Mesenchymal stem cell (in vitro differentiated cells and primary cell): ENCODE measurements at regions not wholly inside any gene's neighbourhood (a gene's known extent, or its start where the extent isn't known, plus 50 kb on each side); places are given as distances from the start of the nearest gene placed in this dataset.

ENCODE experiments used
- DNase-seq: peaks from one replicate; pipeline ENCODE4 v3.0.0-alpha.2; 2013
- H2AFZ ChIP-seq: one replicate; pipeline ENCODE4 v1.6.1; 2013; ENCODE audit warnings: low read depth, mild to moderate bottlenecking, control low read depth, inconsistent platforms, low read length, moderate library complexity
- H2AK5ac ChIP-seq: 2 replicates; pipeline ENCODE4 v1.6.1; 2013; ENCODE audit warnings: low read length, moderate library complexity, mild to moderate bottlenecking, inconsistent platforms; ENCODE audit not compliant: severe bottlenecking
- H2BK120ac ChIP-seq: one replicate; pipeline ENCODE4 v1.6.1; 2013; ENCODE audit warnings: low read depth, mild to moderate bottlenecking, inconsistent platforms, low read length, moderate library complexity
- H2BK12ac ChIP-seq, 2 experiments: one replicate each; pipeline ENCODE4 v1.6.1; 2013; ENCODE audit warnings: inconsistent platforms in 2 of 2, low read length in 2 of 2, mild to moderate bottlenecking in 2 of 2, moderate library complexity in 2 of 2, control low read depth in 1 of 2
- H2BK15ac ChIP-seq: one replicate; pipeline ENCODE4 v1.6.1; 2013; ENCODE audit warnings: mild to moderate bottlenecking, low read depth, inconsistent platforms; ENCODE audit not compliant: poor library complexity, severe bottlenecking
- H2BK5ac ChIP-seq: 2 replicates; pipeline ENCODE4 v1.6.1; 2013; ENCODE audit warnings: low read depth, mild to moderate bottlenecking, low read length, control low read depth, inconsistent platforms; ENCODE audit not compliant: poor library complexity, severe bottlenecking
- H3K14ac ChIP-seq, 2 experiments: one replicate each; pipeline ENCODE4 v1.6.1; 2013; ENCODE audit warnings: inconsistent platforms in 2 of 2, low read length in 2 of 2, control low read depth in 1 of 2, mild to moderate bottlenecking in 1 of 2, moderate library complexity in 1 of 2
- H3K18ac ChIP-seq, 2 experiments: one replicate each; pipeline ENCODE4 v1.6.1; 2013; ENCODE audit warnings: inconsistent platforms in 2 of 2, low read length in 2 of 2, control low read depth in 1 of 2, low read depth in 1 of 2, mild to moderate bottlenecking in 1 of 2
- H3K23ac ChIP-seq, 2 experiments: one replicate each; pipeline ENCODE4 v1.6.1; 2013; ENCODE audit warnings: inconsistent platforms in 2 of 2, low read length in 2 of 2, mild to moderate bottlenecking in 2 of 2, moderate library complexity in 2 of 2, control low read depth in 1 of 2
- H3K27ac ChIP-seq: 2 replicates; pipeline ENCODE4 v1.5.1; 2013; ENCODE audit warnings: mild to moderate bottlenecking, moderate library complexity, low read length, control low read depth, inconsistent platforms; ENCODE audit not compliant: poor library complexity, severe bottlenecking
- H3K27me3 ChIP-seq, 2 experiments: 2 replicates each; pipeline versions ENCODE4 v1.6.1 to v1.7.0; 2013; ENCODE audit warnings: low read length in 2 of 2, mild to moderate bottlenecking in 2 of 2, moderate library complexity in 2 of 2, control low read depth in 1 of 2, inconsistent platforms in 1 of 2; ENCODE audit not compliant: control insufficient read depth in 1 of 2, insufficient read depth in 1 of 2
- H3K36me3 ChIP-seq, 2 experiments: 2 replicates each; pipeline versions ENCODE4 v1.6.1 to v1.7.0; 2013; ENCODE audit warnings: low read length in 2 of 2, control low read depth in 1 of 2, inconsistent platforms in 1 of 2, low read depth in 1 of 2, mild to moderate bottlenecking in 1 of 2; ENCODE audit not compliant: insufficient read depth in 2 of 2, control insufficient read depth in 1 of 2
- H3K4ac ChIP-seq, 2 experiments: one replicate each; pipeline ENCODE4 v1.6.1; 2013; ENCODE audit warnings: inconsistent platforms in 2 of 2, low read length in 2 of 2, mild to moderate bottlenecking in 2 of 2, moderate library complexity in 2 of 2, control low read depth in 1 of 2, low read depth in 1 of 2
- H3K4me1 ChIP-seq: 2 replicates; pipeline ENCODE4 v1.6.1; 2013; ENCODE audit warnings: low read depth, low read length, control low read depth; ENCODE audit not compliant: control insufficient read depth, insufficient read depth
- H3K4me2 ChIP-seq: 2 replicates; pipeline ENCODE4 v1.6.1; 2013; ENCODE audit warnings: low read length, mild to moderate bottlenecking, inconsistent platforms; ENCODE audit not compliant: poor library complexity, severe bottlenecking
- H3K4me3 ChIP-seq, 2 experiments: 2 replicates each; pipeline versions ENCODE4 v1.5.1 to v1.7.0; 2013; ENCODE audit warnings: low read length in 2 of 2, mild to moderate bottlenecking in 2 of 2, control low read depth in 1 of 2, low read depth in 1 of 2; ENCODE audit not compliant: insufficient read depth in 1 of 2
- H3K79me1 ChIP-seq: replicated peaks from 2 replicates; pipeline ENCODE4 v1.6.1; 2013; ENCODE audit warnings: mild to moderate bottlenecking, control low read depth, low read length, inconsistent platforms; ENCODE audit not compliant: poor library complexity, severe bottlenecking
- H3K9ac ChIP-seq: 2 replicates; pipeline ENCODE4 v1.7.0; 2013; ENCODE audit warnings: mild to moderate bottlenecking, low read length, moderate library complexity
- H3K9me3 ChIP-seq: 2 replicates; pipeline ENCODE4 v1.7.0; 2013; ENCODE audit warnings: mild to moderate bottlenecking, low read length; ENCODE audit not compliant: control insufficient read depth
- H4K8ac ChIP-seq: one replicate; pipeline ENCODE4 v1.6.1; 2013; ENCODE audit warnings: inconsistent platforms, mild to moderate bottlenecking, low read length, moderate library complexity
- H4K91ac ChIP-seq: one replicate; pipeline ENCODE4 v1.6.1; 2013; ENCODE audit warnings: mild to moderate bottlenecking, low read length, inconsistent platforms
- WGBS: methylation state at CpG from one replicate; pipeline ENCODE4 v1.1.7; 2013; ENCODE audit warnings: mixed read lengths; 5-methylcytosine and 5-hydroxymethylcytosine counted together

- H3K18ac ChIP-seq: no peak overlapping the region
- H3K36me3 ChIP-seq: no peaks in the 10 kb centered on the region
- no peak overlapping the region for H3K23ac ChIP-seq
- H3K4me3 ChIP-seq: no peak overlapping the region
- no peaks in the 10 kb centered on the region for H3K79me1 ChIP-seq
- H2BK120ac ChIP-seq: no peak overlapping the region
- H2BK15ac ChIP-seq: no peak overlapping the region
- no peak overlapping the region for H3K4ac ChIP-seq
- H3K27me3 ChIP-seq: no peaks in the 10 kb centered on the region
- H2BK5ac ChIP-seq: no peak overlapping the region
- H3K4me1 ChIP-seq: peaks cover 6% of the 10 kb centered on the region
- H3K4me2 ChIP-seq: no peak overlapping the region
- H2AK5ac ChIP-seq: no peak overlapping the region
- no peak overlapping the region for H2BK12ac ChIP-seq
- no peak for DNase-seq
- no peak overlapping the region for H3K14ac ChIP-seq
- H3K9ac ChIP-seq: no peak overlapping the region
- H3K27ac ChIP-seq: no peak overlapping the region
- H4K91ac ChIP-seq: no peak overlapping the region
- WGBS: 95% methylated on average over 4 of the region's 6 CpGs
- no peak overlapping the region for H4K8ac ChIP-seq
- peaks cover 10% of the 10 kb centered on the region for H3K9me3 ChIP-seq
- no peak overlapping the region for H2AFZ ChIP-seq
Observed at GRCh38 chr4:54509057-54509456, 148.7 kb upstream of the KIT start.

DNA sequence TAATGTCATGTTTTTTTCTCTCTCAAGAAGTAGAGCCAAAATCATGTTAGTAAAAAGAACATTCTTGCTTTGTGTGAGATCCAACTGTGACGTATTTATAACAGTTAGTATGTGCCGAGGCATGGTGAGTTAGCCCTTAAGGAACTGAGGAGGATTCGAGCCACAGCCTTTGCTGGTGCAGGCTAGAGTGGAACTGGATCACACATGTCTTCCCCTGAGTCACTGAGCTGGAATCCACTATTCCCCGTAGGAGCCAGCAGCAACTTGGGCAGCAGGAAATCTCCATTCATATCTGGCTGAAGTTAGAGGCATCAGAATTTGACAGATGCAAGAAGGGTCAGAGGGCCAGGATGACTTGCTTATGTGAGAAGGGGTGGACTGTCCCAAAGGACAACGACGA, 144.6 kb upstream of the KIT start:
- peak overlapping the region; percentile 75 for H3K9ac ChIP-seq
- no peaks in the 10 kb centered on the region for H3K9me3 ChIP-seq
- peak; percentile 84 for DNase-seq

GRCh38 chr4:54513741-54514140, 144.0 kb upstream of the KIT start:
- peak overlapping the region; percentile 36 for H3K9ac ChIP-seq
- H3K4ac ChIP-seq: peak overlapping the region in 1 of 2 experiments; percentile 17
- H4K8ac ChIP-seq: no peak overlapping the region
- DNase-seq: no peak
- no peak overlapping the region for H2BK120ac ChIP-seq
- no peaks in the 10 kb centered on the region for H3K9me3 ChIP-seq
- no peaks in the 10 kb centered on the region for H3K79me1 ChIP-seq
- peak overlapping the region in 1 of 2 experiments; percentile 17 for H3K4me3 ChIP-seq
- peak overlapping the region in 1 of 2 experiments; percentile 63 for H2BK12ac ChIP-seq
- no peak overlapping the region for H2BK15ac ChIP-seq
- H3K14ac ChIP-seq: no peak overlapping the region
- no peak overlapping the region for H3K23ac ChIP-seq
- no peak overlapping the region for H3K4me2 ChIP-seq
- no peak overlapping the region for H4K91ac ChIP-seq
- peak overlapping the region; percentile 56 for H2AFZ ChIP-seq
- H3K4me1 ChIP-seq: peaks cover 6% of the 10 kb centered on the region
- H3K27ac ChIP-seq: no peak overlapping the region
- H3K36me3 ChIP-seq: no peaks in the 10 kb centered on the region
- H2AK5ac ChIP-seq: peak overlapping the region; percentile 4
- peak overlapping the region in 1 of 2 experiments; percentile 56 for H3K18ac ChIP-seq
- no peaks in the 10 kb centered on the region for H3K27me3 ChIP-seq
- H2BK5ac ChIP-seq: no peak overlapping the region

More for the DNA sequence above, 144.6 kb upstream of the KIT start:
- H4K8ac ChIP-seq: no peak overlapping the region
- no peaks in the 10 kb centered on the region for H3K36me3 ChIP-seq
- H3K14ac ChIP-seq: no peak overlapping the region
- no peak overlapping the region for H3K4me2 ChIP-seq
- H2BK12ac ChIP-seq: no peak overlapping the region
- peaks cover 6% of the 10 kb centered on the region for H3K4me1 ChIP-seq
- no peak overlapping the region for H2BK15ac ChIP-seq
- H2AFZ ChIP-seq: peak overlapping the region; percentile 56
- H3K79me1 ChIP-seq: no peaks in the 10 kb centered on the region
- H3K27ac ChIP-seq: no peak overlapping the region
- H3K4me3 ChIP-seq: peak overlapping the region in 1 of 2 experiments; percentile 17
- no peak overlapping the region for H4K91ac ChIP-seq
- 1% methylated on average over 6 of the region's 6 CpGs for WGBS
- H2BK5ac ChIP-seq: no peak overlapping the region
- no peaks in the 10 kb centered on the region for H3K27me3 ChIP-seq
- H3K23ac ChIP-seq: no peak overlapping the region
- peak overlapping the region in 1 of 2 experiments; percentile 56 for H3K18ac ChIP-seq
- no peak overlapping the region for H2BK120ac ChIP-seq
- H2AK5ac ChIP-seq: no peak overlapping the region
- no peak overlapping the region for H3K4ac ChIP-seq

DNA sequence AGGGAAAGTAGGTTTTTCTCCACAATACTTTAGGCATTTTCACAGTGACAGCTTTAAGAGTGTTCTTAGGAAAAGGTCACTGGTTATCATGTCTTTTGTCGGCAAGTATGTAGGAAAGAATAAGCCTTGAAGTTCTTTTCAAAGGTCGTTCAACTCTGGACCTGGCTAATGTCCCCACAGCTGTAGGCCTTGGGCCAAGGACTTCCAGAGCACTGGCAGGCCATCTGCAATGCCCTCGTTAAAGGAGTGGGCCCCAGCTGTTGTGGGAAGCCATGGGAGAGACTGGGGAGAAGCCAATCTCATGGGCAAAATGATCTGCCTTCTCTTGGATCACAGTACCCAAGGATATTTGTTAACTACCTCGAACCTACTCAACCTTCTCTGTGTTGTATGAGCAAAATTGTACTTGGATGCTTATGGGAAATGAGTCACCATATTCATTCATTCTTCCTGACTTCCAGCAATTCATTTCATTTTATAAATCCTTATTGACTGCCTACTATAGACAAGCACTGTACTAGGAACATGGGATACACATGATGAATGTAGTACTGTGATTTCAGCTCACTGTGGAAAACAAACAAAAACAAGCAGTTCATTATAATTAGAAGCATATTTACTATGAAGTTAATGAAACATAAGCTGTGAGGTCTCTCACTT, 141.1 kb upstream of the KIT start:
- H3K4me3 ChIP-seq: no peak overlapping the region
- H2BK12ac ChIP-seq: no peak overlapping the region
- no peaks in the 10 kb centered on the region for H3K9me3 ChIP-seq
- H3K4ac ChIP-seq: no peak overlapping the region
- no peak overlapping the region for H3K23ac ChIP-seq
- no peaks in the 10 kb centered on the region for H3K36me3 ChIP-seq
- H3K27me3 ChIP-seq: no peaks in the 10 kb centered on the region
- no peak overlapping the region for H2BK120ac ChIP-seq
- no peak overlapping the region for H4K91ac ChIP-seq
- H3K9ac ChIP-seq: no peak overlapping the region
- no peak overlapping the region for H2BK5ac ChIP-seq
- WGBS: 45% methylated on average over 3 of the region's 4 CpGs
- no peak overlapping the region for H3K18ac ChIP-seq
- H2BK15ac ChIP-seq: no peak overlapping the region
- H2AFZ ChIP-seq: no peak overlapping the region
- H3K4me1 ChIP-seq: peaks cover 6% of the 10 kb centered on the region
- no peaks in the 10 kb centered on the region for H3K79me1 ChIP-seq
- no peak overlapping the region for H3K27ac ChIP-seq
- H4K8ac ChIP-seq: no peak overlapping the region
- DNase-seq: no peak
- H3K14ac ChIP-seq: no peak overlapping the region
- H2AK5ac ChIP-seq: no peak overlapping the region
- H3K4me2 ChIP-seq: no peak overlapping the region
